ENCODE measurements at regions not wholly inside any gene's neighbourhood (a gene's known extent, or its start where the extent isn't known, plus 50 kb on each side); places are given as distances from the start of the nearest gene placed in this dataset.

DNA sequence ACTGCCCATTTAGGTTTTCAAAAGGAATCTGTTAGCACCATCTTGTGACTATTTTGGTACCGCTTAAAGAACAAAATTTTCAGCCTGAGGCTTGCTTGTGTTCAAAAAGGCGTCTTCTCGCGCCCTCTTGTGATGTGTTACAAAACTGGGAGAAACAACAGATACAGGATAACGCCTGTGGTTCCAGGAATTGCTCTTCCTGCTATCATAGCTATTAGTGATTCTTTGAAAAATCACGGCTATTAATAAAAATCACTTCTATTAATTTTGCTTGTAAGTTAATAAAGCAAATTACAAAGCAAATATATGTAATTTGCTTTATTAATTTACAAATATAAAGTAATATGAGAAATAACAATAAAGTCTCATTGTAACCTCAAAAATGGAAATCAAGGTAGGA is 82.2 kb upstream of the ABCD3 start (continued):
- TF ChIP-seq, protein P1, sequence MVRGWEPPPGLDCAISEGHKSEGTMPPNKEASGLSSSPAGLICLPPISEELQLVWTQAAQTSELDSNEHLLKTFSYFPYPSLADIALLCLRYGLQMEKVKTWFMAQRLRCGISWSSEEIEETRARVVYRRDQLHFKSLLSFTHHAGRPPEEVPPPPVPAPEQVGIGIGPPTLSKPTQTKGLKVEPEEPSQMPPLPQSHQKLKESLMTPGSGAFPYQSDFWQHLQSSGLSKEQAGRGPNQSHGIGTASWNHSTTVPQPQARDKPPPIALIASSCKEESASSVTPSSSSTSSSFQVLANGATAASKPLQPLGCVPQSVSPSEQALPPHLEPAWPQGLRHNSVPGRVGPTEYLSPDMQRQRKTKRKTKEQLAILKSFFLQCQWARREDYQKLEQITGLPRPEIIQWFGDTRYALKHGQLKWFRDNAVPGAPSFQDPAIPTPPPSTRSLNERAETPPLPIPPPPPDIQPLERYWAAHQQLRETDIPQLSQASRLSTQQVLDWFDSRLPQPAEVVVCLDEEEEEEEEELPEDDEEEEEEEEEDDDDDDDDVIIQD (CRISPR knock-in tag; IDR thresholded peaks at IDR 0.05; ENCODE audit: low read depth): peak; percentile 35; the same call in 1 of the 2 replicates
- TF ChIP-seq ISX (CRISPR knock-in tag; conservative IDR thresholded peaks at IDR 0.05) (no peak), EP300 (IDR thresholded peaks at IDR 0.05; ENCODE audit: low read depth in 2 of 2, low read length in 2 of 2) (0 out of 4 replicates have a peak, but pooled peaks of 1 of the 2 experiments have one; percentile 26), EP300 (CRISPR knock-in tag; IDR thresholded peaks at IDR 0.05; ENCODE audit: borderline replicate concordance) (no peak), ZNF614 (CRISPR knock-in tag; IDR thresholded peaks at IDR 0.05; ENCODE audit: borderline replicate concordance) (0 out of 2 replicates have a peak, but pooled peaks have one; percentile 60), RXRB (CRISPR knock-in tag; IDR thresholded peaks at IDR 0.05; ENCODE audit: borderline replicate concordance) (peak; percentile 51; the same call in 1 of the 2 replicates), ZNF10 (CRISPR knock-in tag; IDR thresholded peaks at IDR 0.05; ENCODE audit: borderline replicate concordance, low read depth) (no peak), SRSF9 (IDR thresholded peaks at IDR 0.05; ENCODE audit: borderline replicate concordance, insufficient read depth, low read depth, low read length, poor library complexity, severe bottlenecking) (no peak), ZNF772 (CRISPR knock-in tag; IDR thresholded peaks at IDR 0.05) (no peak), ZMYM2 (CRISPR knock-in tag; IDR thresholded peaks at IDR 0.05) (no peak), RFXAP (CRISPR knock-in tag; IDR thresholded peaks at IDR 0.05; ENCODE audit: borderline replicate concordance) (no peak), NFE2 (CRISPR knock-in tag; IDR thresholded peaks at IDR 0.05) (no peak), NFATC3 (CRISPR knock-in tag; IDR thresholded peaks at IDR 0.05) (no peak), KDM6A (CRISPR knock-in tag; IDR thresholded peaks at IDR 0.05; ENCODE audit: low read depth) (no peak), PHF21A (CRISPR knock-in tag; IDR thresholded peaks at IDR 0.05) (no peak)
- TF ChIP-seq, protein P2, sequence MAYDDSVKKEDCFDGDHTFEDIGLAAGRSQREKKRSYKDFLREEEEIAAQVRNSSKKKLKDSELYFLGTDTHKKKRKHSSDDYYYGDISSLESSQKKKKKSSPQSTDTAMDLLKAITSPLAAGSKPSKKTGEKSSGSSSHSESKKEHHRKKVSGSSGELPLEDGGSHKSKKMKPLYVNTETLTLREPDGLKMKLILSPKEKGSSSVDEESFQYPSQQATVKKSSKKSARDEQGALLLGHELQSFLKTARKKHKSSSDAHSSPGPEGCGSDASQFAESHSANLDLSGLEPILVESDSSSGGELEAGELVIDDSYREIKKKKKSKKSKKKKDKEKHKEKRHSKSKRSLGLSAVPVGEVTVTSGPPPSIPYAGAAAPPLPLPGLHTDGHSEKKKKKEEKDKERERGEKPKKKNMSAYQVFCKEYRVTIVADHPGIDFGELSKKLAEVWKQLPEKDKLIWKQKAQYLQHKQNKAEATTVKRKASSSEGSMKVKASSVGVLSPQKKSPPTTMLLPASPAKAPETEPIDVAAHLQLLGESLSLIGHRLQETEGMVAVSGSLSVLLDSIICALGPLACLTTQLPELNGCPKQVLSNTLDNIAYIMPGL (CRISPR knock-in tag; IDR thresholded peaks at IDR 0.05; ENCODE audit: borderline replicate concordance in 1 of 2, low read depth in 1 of 2): peak; percentile 41 to 78; a peak in 1 of 4 replicates
- TF ChIP-seq, protein P3, sequence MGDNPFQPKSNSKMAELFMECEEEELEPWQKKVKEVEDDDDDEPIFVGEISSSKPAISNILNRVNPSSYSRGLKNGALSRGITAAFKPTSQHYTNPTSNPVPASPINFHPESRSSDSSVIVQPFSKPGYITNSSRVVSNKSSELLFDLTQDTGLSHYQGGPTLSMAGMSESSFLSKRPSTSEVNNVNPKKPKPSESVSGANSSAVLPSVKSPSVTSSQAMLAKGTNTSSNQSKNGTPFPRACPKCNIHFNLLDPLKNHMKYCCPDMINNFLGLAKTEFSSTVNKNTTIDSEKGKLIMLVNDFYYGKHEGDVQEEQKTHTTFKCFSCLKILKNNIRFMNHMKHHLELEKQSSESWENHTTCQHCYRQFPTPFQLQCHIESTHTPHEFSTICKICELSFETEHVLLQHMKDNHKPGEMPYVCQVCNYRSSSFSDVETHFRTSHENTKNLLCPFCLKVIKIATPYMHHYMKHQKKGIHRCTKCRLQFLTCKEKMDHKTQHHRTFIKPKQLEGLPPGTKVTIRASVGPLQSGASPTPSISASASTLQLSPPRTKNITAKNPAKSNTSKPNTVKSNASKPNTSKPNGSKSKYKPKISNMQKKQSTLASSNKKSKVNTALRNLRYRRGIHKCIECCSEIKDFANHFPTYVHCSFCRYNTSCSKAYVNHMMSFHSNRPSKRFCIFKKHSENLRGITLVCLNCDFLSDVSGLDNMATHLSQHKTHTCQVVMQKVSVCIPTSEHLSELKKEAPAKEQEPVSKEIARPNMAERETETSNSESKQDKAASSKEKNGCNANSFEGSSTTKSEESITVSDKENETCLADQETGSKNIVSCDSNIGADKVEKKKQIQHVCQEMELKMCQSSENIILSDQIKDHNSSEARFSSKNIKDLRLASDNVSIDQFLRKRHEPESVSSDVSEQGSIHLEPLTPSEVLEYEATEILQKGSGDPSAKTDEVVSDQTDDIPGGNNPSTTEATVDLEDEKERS (CRISPR knock-in tag; IDR thresholded peaks at IDR 0.05): no peak
- TF ChIP-seq, protein P4, sequence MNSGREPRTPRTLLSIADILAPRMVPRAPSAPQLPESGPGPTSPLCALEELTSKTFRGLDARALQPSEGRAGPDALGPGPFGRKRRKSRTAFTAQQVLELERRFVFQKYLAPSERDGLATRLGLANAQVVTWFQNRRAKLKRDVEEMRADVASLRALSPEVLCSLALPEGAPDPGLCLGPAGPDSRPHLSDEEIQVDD (CRISPR knock-in tag; IDR thresholded peaks at IDR 0.05; ENCODE audit: borderline replicate concordance): no peak
- TF ChIP-seq, protein P5, sequence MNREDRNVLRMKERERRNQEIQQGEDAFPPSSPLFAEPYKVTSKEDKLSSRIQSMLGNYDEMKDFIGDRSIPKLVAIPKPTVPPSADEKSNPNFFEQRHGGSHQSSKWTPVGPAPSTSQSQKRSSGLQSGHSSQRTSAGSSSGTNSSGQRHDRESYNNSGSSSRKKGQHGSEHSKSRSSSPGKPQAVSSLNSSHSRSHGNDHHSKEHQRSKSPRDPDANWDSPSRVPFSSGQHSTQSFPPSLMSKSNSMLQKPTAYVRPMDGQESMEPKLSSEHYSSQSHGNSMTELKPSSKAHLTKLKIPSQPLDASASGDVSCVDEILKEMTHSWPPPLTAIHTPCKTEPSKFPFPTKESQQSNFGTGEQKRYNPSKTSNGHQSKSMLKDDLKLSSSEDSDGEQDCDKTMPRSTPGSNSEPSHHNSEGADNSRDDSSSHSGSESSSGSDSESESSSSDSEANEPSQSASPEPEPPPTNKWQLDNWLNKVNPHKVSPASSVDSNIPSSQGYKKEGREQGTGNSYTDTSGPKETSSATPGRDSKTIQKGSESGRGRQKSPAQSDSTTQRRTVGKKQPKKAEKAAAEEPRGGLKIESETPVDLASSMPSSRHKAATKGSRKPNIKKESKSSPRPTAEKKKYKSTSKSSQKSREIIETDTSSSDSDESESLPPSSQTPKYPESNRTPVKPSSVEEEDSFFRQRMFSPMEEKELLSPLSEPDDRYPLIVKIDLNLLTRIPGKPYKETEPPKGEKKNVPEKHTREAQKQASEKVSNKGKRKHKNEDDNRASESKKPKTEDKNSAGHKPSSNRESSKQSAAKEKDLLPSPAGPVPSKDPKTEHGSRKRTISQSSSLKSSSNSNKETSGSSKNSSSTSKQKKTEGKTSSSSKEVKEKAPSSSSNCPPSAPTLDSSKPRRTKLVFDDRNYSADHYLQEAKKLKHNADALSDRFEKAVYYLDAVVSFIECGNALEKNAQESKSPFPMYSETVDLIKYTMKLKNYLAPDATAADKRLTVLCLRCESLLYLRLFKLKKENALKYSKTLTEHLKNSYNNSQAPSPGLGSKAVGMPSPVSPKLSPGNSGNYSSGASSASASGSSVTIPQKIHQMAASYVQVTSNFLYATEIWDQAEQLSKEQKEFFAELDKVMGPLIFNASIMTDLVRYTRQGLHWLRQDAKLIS (CRISPR knock-in tag; IDR thresholded peaks at IDR 0.05): no peak

Measured in HepG2 (cell line).